Keratinocyte (primary cell): ENCODE measurements at regions not wholly inside any gene's neighbourhood (a gene's known extent, or its start where the extent isn't known, plus 50 kb on each side); places are given as distances from the start of the nearest gene placed in this dataset.

Source experiments
- DNase-seq: peaks from one replicate; pipeline ENCODE4 v3.0.0-alpha.2; 2011; ENCODE audit warnings: low read depth, missing footprints, low spot score
- FAIRE-seq: peaks from 2 replicates; lab custom pipeline; 2011; peaks lifted over from hg19 to GRCh38; lab: Jason Lieb, UNC
- H2AFZ ChIP-seq: 2 replicates; pipeline ENCODE4 v1.6.0; 2012; ENCODE audit warnings: low read length, control low read depth, inconsistent platforms; ENCODE audit not compliant: control insufficient read depth
- H3K27ac ChIP-seq: 2 replicates; pipeline ENCODE4 v1.5.1; 2011; ENCODE audit warnings: low read length; ENCODE audit not compliant: control insufficient read depth, insufficient read depth
- H3K27me3 ChIP-seq: 3 replicates; pipeline ENCODE4 v1.6.0; 2011; ENCODE audit warnings: low read length; ENCODE audit not compliant: control insufficient read depth, insufficient read depth; ENCODE audit errors: extremely low read depth
- H3K36me3 ChIP-seq, 2 experiments: 2 replicates in 1 of 2; 3 replicates in 1 of 2; pipeline ENCODE4 v1.5.1; 2011; ENCODE audit warnings: low read length in 2 of 2, mild to moderate bottlenecking in 1 of 2; ENCODE audit not compliant: control insufficient read depth in 2 of 2, insufficient read depth in 2 of 2; ENCODE audit errors: extremely low read depth in 1 of 2
- H3K4me1 ChIP-seq: 3 replicates; pipeline ENCODE4 v1.5.1; 2011; ENCODE audit warnings: low read length; ENCODE audit not compliant: control insufficient read depth, insufficient read depth; ENCODE audit errors: extremely low read depth
- H3K4me2 ChIP-seq: 3 replicates; pipeline ENCODE4 v1.6.0; 2011; ENCODE audit warnings: low read depth, low read length; ENCODE audit not compliant: control insufficient read depth, insufficient read depth; ENCODE audit errors: extremely low read depth
- H3K4me3 ChIP-seq, 3 experiments: fragments of 200-600 bp in 1 of 3; sonication (generic) in 1 of 3; 2 replicates in 2 of 3; 3 replicates in 1 of 3; pipeline ENCODE4 v1.5.1; 2011 to 2016; ENCODE audit warnings: low read length in 3 of 3, mild to moderate bottlenecking in 3 of 3, control low read depth in 2 of 3, inconsistent platforms in 1 of 3, low read depth in 1 of 3, mixed read lengths in 1 of 3, mixed run types in 1 of 3, moderate library complexity in 1 of 3; ENCODE audit not compliant: control insufficient read depth in 2 of 3, insufficient read depth in 2 of 3; ENCODE audit errors: extremely low read depth in 1 of 3
- H3K79me2 ChIP-seq: 2 replicates; pipeline ENCODE4 v1.6.0; 2012; ENCODE audit warnings: low read length; ENCODE audit not compliant: control insufficient read depth, insufficient read depth
- H3K9ac ChIP-seq: 3 replicates; pipeline ENCODE4 v1.6.0; 2011; ENCODE audit warnings: low read length; ENCODE audit not compliant: control insufficient read depth, insufficient read depth; ENCODE audit errors: extremely low read depth
- H3K9me1 ChIP-seq: 3 replicates; pipeline ENCODE4 v1.6.0; 2011; ENCODE audit warnings: low read length; ENCODE audit not compliant: control insufficient read depth, insufficient read depth; ENCODE audit errors: extremely low read depth
- H3K9me3 ChIP-seq: 2 replicates; pipeline ENCODE4 v1.5.1; 2012; ENCODE audit warnings: low read depth, low read length; ENCODE audit not compliant: control insufficient read depth
- H4K20me1 ChIP-seq: 3 replicates; pipeline ENCODE4 v1.6.0; 2011; ENCODE audit warnings: low read length; ENCODE audit not compliant: control insufficient read depth, insufficient read depth; ENCODE audit errors: extremely low read depth
- CTCF ChIP-seq, 3 experiments: IDR thresholded peaks in 1 of 3; conservative IDR thresholded peaks in 1 of 3; optimal IDR thresholded peaks in 1 of 3; 2 replicates in 2 of 3; 3 replicates in 1 of 3; pipeline versions ENCODE3 to v1.5.1; 2011; ENCODE audit warnings: low read length in 3 of 3, mild to moderate bottlenecking in 3 of 3, moderate library complexity in 2 of 3, control low read depth in 1 of 3, inconsistent platforms in 1 of 3; ENCODE audit not compliant: insufficient read depth in 2 of 3; ENCODE audit errors: extremely low read depth in 1 of 3
- EZH2 ChIP-seq: IDR thresholded peaks from one replicate; pipeline ENCODE4 v1.6.1; 2012; ENCODE audit warnings: inconsistent platforms, mild to moderate bottlenecking, low read length, moderate library complexity
- dilution Hi-C: fragments of 300-500 bp; cut with MboI; formaldehyde crosslinking; loops from one replicate; pipeline ENCODE4 v1.7.0; 2020; ENCODE audit warnings: low sequenced_read_pairs; ENCODE audit not compliant: extremely low pct_ligation_motif_present

GRCh38 chr7:108659261-108659660 is 89.6 kb downstream of the DNAJB9 start:
- no peaks in the 10 kb centered on the region for H3K36me3 ChIP-seq
- no peaks in the 10 kb centered on the region for H3K27me3 ChIP-seq
- DNase-seq (no peak), FAIRE-seq (no peak)
- dilution Hi-C loops = no loop called here
- no peak overlapping the region for H3K4me3 ChIP-seq
- no peaks in the 10 kb centered on the region for H3K79me2 ChIP-seq
- H3K9me1 ChIP-seq = no peaks in the 10 kb centered on the region
- H3K27ac ChIP-seq = no peak overlapping the region
- H3K9ac ChIP-seq = no peak overlapping the region
- H4K20me1 ChIP-seq = no peaks in the 10 kb centered on the region
- no peaks in the 10 kb centered on the region for H3K4me1 ChIP-seq
- H2AFZ ChIP-seq = no peak overlapping the region
- H3K4me2 ChIP-seq = no peak overlapping the region
- TF ChIP-seq CTCF (optimal IDR thresholded peaks at IDR 0.05 in 1 of 3, IDR thresholded peaks at IDR 0.05 in 1 of 3, conservative IDR thresholded peaks at IDR 0.05 in 1 of 3; ENCODE audit: extremely low read depth in 1 of 3, insufficient read depth in 2 of 3, low read length in 3 of 3) = no peak
- no peak for TF ChIP-seq EZH2
- H3K9me3 ChIP-seq = no peaks in the 10 kb centered on the region

- TF ChIP-seq EZH2 (no peak), CTCF (optimal IDR thresholded peaks at IDR 0.05 in 1 of 3, IDR thresholded peaks at IDR 0.05 in 1 of 3, conservative IDR thresholded peaks at IDR 0.05 in 1 of 3; ENCODE audit: extremely low read depth in 1 of 3, insufficient read depth in 2 of 3, low read length in 3 of 3) (no peak)
Observed at GRCh38 chr7:108659867-108660266, 90.2 kb downstream of the DNAJB9 start.

More at GRCh38 chr7:108659867-108660266, 90.2 kb downstream of the DNAJB9 start:
- Histone ChIP-seq H4K20me1 (no peaks in the 10 kb centered on the region), H3K9ac (no peak overlapping the region), H3K4me2 (no peak overlapping the region), H3K9me3 (no peaks in the 10 kb centered on the region), H2AFZ (no peak overlapping the region), H3K4me3 (no peak overlapping the region), H3K79me2 (no peaks in the 10 kb centered on the region), H3K4me1 (no peaks in the 10 kb centered on the region), H3K27me3 (no peaks in the 10 kb centered on the region), H3K9me1 (no peaks in the 10 kb centered on the region), H3K27ac (no peak overlapping the region), H3K36me3 (no peaks in the 10 kb centered on the region)
- FAIRE-seq = no peak
- dilution Hi-C loops = no loop called here
- DNase-seq = no peak
